GM21515 (cell line): ENCODE measurements at regions not wholly inside any gene's neighbourhood (a gene's known extent, or its start where the extent isn't known, plus 50 kb on each side); places are given as distances from the start of the nearest gene placed in this dataset.

Experiments
- ATAC-seq: cut with Tn5 transposase; IDR thresholded peaks from one replicate; pipeline ENCODE4 v1.9.1; 2021; ENCODE audit not compliant: unreplicated experiment

GRCh38 chr15:93882779-93883178 lies 348.6 kb upstream of the MCTP2 start:
- ATAC-seq: no peak

- ATAC-seq: no peak
Observed at GRCh38 chr15:93882141-93882540, 349.2 kb upstream of the MCTP2 start.

DNA sequence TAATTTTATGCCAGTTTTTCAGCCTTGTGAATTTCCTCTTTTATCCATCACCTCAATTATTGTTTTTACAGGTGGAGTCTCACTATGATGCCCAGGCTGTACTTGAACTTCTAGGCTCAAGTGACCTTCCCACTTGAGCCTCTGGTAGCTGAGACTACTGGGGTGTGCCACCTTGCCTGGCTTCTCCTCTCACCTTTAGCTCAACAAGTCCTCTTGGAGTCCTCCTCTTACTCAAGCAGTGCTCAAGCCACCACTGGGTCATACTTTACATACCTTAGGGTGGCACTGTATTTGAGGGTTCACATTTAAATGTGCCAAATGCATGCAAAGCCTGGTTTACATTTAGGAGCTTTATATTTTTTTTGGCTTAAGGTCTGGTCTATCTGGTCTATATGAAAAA lies 350.1 kb upstream of the MCTP2 start:
- ATAC-seq: no peak

GRCh38 chr15:93880358-93880757 lies 351.0 kb upstream of the MCTP2 start:
- ATAC-seq: no peak

DNA sequence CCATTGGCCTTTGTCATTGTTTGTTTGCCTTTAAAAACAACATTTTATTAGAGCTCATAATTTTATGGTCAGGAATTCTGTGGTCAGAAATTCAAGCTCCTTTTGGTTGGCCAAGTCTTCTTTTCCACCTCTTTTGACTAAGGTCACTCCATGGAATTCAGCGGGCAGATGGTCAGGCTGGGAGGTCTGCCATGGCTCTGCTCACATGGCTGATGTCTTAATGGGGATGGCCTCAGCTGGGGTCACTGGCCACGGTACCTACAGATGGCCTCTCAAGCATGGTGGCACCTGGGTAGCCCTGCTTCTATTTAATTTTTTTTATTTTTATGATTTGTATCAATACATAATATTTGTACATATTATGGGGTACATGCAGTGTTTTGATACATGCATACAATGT lies 360.8 kb upstream of the MCTP2 start:
- no peak for ATAC-seq

- no peak for ATAC-seq
Observed at GRCh38 chr15:93866948-93867347, 364.4 kb upstream of the MCTP2 start.

- no peak for ATAC-seq
Observed at GRCh38 chr15:93866476-93866875, 364.9 kb upstream of the MCTP2 start.

GRCh38 chr15:93865586-93865985 lies 365.8 kb upstream of the MCTP2 start:
- ATAC-seq: no peak

DNA sequence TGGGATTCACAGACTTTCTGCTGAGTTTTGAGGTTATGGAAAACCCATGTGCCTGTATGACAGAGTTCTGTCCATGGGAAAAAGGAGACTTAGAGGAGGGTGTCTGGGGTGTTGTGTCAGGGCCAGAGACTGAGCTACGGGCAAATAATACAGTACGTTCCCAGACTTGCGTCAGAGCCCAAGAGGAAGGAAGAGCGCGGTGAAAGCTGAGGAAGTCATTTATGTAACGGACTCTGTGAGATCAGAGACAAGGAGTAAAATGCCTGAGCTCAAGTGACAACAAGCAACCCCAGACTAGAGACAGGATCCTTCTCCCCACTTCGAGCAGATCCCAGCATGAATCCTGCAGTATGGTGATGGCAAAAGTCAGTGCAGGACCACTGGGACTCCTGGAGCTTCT lies 368.6 kb upstream of the MCTP2 start:
- no peak for ATAC-seq

DNA sequence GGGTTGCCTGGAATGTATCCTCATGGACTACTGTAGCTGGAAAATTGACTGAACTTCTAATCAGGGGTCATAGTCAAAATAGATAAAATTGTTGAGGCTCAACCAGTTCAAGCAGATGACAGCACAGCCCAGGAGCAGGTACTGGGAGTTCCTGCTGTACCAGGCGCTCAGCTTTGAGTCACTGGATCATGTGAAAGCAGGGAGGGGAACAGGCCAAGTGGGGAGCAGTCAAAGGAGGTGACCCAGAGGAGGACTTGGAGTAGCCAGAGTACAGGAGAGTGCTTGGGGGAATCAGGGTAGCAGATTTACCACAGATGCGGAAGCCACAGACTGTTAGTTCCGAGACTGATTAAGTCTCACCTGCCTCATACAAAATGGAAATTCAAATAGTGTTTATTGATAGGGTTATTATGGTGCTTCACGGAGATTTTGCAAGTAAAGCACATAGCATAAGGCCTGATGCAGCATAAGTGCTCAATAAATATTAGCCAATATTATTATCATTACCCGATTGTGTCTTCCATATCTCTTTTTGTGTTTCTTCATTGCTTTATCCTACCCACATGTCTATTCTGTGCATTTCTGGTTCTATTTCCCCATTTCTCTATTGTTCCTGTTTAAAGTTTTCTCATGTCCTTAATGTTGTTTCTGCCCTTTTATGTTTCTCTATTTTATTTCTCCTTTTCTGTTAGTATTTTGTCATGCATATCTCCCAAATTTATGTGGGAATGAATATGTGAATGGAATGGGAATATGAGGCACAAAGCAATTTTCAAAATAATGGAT lies 369.2 kb upstream of the MCTP2 start:
- ATAC-seq: no peak

DNA sequence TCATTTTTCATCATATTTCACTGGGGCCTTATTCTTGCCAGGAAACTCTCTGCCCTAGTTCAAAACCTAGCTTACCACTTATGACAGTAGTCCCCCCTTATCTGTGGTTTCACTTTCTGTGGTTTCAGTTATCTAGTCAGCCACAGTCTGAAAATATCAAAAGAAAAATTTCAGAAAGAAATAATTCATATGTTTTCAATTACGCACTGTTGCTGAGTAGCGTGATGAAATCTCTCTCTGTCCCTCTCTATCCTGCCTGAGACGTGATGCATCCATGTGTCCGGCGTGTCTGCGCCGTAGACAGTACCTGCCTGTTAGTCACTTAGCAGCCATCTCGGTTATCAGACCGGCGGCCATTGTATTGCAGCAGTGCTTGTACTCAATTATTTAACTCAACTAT lies 369.9 kb upstream of the MCTP2 start:
- no peak for ATAC-seq

- ATAC-seq: no peak
Observed at GRCh38 chr15:93860701-93861100, 370.7 kb upstream of the MCTP2 start.

- ATAC-seq: no peak
Observed at GRCh38 chr15:93859176-93859575, 372.2 kb upstream of the MCTP2 start.

DNA sequence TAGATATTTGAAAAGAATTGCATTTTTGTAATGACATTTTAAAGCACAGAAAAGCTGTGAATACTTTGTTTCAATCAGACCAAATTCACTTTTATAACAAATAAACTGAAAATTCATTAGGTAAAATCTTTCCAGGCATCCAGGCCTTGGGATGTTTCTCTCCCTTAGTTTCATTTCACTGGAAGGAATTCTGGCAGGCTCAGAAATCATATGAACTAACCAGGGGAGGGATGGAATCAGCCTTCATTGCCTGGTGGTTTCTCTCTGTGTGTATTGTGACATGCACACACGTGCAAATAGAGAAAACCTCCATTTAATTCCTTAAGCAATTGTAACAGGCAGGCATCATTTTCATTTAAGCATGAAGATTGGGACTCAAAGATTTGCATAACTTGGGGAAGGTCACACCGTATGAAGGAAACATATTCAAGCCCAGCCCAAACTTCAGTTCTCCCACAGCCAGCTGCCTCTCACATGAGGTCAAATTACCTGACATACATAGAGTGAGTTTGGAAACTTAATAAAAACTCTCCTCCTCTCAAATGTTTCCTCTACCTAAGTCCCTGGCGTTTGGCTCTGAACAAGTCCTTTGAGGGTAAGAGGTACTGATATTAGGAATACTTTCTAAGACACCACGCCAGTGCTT lies 376.1 kb upstream of the MCTP2 start:
- ATAC-seq: no peak

DNA sequence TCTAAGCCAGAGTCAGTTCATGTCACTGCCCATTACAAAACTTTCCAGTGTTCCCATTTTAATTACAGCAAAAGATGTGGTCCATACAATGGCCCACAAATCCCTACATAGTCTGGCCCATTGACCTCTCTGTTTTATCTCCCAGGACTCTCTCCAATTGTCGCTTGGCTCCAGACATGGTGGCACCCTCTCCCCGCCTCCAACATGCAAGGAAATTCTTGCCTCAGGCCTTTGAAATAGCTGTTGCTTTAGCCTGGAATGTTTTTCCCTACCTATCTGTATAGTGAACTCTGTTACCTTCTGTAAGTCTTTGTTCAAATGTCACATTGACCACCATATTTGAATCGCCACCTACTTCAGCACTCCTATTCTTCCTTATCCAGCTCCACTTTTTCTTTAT lies 377.3 kb upstream of the MCTP2 start:
- ATAC-seq: no peak

DNA sequence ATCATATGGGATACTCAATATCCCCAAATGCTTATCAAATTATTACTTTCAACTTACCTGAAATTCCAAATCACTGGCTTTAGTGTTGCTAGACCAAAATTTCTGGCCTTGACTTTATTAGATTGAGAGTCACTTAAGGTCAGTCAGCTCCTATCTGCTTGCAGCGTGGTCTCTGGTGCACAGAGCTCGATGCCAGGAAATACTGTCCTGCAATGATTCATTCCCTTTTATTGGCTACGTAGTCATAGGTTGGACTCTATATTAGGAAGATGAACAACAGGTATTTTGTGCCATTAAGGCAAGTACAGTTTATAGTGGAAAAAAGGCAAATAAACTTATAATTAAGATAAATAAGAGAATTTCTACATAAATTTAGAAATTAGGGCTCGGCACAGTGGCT lies 378.6 kb upstream of the MCTP2 start:
- no peak for ATAC-seq

- ATAC-seq: no peak
Observed at GRCh38 chr15:93848490-93848889, 382.9 kb upstream of the MCTP2 start.

- ATAC-seq: no peak
Observed at GRCh38 chr15:93848076-93848475, 383.3 kb upstream of the MCTP2 start.

DNA sequence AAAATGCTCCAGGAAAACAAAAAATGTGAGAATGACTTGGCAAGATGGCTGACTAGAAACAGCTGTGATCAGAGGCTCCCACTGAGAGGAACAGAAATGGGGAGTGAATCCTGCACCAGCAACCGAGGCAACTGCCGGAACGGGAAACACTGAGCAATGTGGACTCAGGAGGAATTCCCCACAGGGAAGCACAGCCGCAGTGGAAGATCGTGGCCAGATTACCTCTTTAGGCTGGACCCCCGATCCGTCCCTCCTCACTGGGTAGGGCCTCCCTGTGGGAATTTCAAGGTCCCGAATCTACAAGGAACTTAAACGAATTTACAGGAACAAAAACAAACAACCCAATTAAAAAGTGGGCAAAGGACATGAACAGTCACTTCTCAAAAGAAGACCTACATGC lies 385.2 kb upstream of the MCTP2 start:
- no peak for ATAC-seq

DNA sequence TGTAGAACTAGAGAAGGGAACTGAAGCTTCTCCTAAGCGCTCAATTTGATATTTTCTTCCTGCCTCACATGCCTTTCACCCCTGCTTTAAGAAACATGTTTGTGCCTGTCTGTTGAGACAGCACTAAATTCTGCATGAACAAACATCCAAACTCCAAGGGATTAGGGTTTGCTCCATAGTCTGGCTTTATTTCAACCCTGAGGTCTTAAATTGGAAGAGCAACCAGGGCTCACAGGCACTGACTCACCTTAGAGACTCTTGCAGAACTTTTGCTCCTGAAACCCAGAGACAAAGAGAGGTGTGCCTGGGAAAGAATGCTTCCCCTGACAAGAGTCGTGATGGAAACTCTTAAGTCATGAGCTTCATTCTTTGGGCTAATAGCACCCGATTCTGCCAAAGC lies 393.9 kb upstream of the MCTP2 start:
- ATAC-seq: no peak

DNA sequence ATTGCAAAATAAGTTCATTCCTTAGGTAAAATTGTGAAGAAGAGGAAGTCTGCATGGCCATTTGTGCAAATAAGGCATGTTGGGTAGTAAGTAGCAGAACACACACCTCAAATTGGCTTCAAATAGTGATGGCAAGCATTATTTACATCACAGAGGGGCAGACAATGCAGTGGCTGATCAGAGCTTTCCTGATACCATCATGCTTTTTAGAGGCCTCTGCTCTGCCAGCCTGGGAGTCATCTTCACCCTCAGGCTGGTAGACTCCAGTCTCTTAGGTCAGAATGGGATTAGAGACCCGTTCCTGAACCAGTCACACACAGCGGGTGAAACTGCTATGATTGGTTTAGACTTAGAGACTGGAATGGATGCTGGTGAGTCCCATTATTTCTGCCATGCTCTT lies 396.0 kb upstream of the MCTP2 start:
- ATAC-seq: no peak

- no peak for ATAC-seq
Observed at GRCh38 chr15:93831641-93832040, 399.7 kb upstream of the MCTP2 start.
